Fibroblast of mammary gland (primary cell): ENCODE measurements at regions not wholly inside any gene's neighbourhood (a gene's known extent, or its start where the extent isn't known, plus 50 kb on each side); places are given as distances from the start of the nearest gene placed in this dataset.
A peak's percentile ranks its signal among the peaks of the same experiment; 100 is the strongest.
"Not testable (repeated sequence)": the region's sequence is repeated elsewhere in the genome, so short reads cannot be mapped to it uniquely, and the experiment has no call there.

Source experiments
- DNase-seq: peaks from one replicate; pipeline ENCODE4 v3.0.0-alpha.2; 2010; ENCODE audit warnings: low read depth
- H3K4me3 ChIP-seq: 2 replicates; pipeline ENCODE4 v1.5.1; 2011; ENCODE audit warnings: low read depth, mild to moderate bottlenecking, low read length, moderate library complexity; ENCODE audit not compliant: control insufficient read depth
- TF ChIP-seq, protein P1 (sequence below): conservative IDR thresholded peaks from 2 replicates; pipeline ENCODE4 v1.5.1; 2011; ENCODE audit warnings: low read depth, low read length, inconsistent platforms; ENCODE audit not compliant: control insufficient read depth, insufficient read depth

DNA sequence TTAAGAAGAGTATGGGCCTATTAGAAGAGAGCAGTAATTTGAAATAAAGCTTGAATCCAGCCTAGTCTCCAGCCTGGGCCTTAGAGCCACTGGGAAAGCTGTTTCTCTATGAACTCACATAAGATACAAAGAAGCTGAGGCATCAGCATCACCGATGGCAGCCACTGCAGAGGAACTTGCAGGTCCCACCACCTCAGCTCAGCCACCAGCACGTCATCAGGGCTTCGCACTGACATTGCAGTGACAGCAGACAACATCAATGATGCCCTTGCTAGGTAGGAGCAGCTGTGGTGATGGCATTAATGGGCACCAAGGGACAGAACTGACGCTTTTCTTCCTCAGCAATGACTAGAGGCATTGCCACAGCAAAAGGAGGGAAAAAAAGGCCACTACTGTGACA is 67.7 kb upstream of the CDC42EP3 start:
- H3K4me3 ChIP-seq = no peak overlapping the region
- TF ChIP-seq, protein P1, sequence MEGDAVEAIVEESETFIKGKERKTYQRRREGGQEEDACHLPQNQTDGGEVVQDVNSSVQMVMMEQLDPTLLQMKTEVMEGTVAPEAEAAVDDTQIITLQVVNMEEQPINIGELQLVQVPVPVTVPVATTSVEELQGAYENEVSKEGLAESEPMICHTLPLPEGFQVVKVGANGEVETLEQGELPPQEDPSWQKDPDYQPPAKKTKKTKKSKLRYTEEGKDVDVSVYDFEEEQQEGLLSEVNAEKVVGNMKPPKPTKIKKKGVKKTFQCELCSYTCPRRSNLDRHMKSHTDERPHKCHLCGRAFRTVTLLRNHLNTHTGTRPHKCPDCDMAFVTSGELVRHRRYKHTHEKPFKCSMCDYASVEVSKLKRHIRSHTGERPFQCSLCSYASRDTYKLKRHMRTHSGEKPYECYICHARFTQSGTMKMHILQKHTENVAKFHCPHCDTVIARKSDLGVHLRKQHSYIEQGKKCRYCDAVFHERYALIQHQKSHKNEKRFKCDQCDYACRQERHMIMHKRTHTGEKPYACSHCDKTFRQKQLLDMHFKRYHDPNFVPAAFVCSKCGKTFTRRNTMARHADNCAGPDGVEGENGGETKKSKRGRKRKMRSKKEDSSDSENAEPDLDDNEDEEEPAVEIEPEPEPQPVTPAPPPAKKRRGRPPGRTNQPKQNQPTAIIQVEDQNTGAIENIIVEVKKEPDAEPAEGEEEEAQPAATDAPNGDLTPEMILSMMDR = no peak

DNA sequence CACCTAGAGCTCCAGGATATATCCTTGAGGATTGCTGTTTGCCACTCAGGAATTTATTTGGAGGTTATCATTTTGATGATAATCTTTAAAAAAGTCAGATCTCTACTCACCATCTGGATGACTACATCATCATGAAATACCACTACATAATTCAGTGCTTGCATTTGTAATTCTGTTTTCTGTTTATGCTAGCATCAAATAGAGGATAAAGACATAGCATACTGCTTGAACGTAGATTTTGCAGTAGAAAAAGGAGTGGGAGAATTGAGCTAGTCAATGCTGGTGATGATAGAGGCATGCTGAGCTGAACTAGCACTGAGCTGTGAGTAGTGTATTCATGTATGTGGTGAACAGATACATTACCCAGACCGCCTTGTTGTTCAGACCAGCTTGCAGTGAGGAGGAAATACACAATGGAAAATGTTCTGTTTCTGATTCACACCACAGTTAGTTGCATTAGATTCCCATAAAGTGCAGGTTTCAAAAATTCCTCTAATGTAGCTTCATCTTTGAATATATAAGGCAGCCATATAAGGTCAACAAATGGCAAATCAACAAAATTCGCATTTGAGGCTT is 68.8 kb upstream of the CDC42EP3 start:
- peak; percentile 6 for DNase-seq

More for the DNA sequence above, 67.7 kb upstream of the CDC42EP3 start:
- DNase-seq = no peak

DNA sequence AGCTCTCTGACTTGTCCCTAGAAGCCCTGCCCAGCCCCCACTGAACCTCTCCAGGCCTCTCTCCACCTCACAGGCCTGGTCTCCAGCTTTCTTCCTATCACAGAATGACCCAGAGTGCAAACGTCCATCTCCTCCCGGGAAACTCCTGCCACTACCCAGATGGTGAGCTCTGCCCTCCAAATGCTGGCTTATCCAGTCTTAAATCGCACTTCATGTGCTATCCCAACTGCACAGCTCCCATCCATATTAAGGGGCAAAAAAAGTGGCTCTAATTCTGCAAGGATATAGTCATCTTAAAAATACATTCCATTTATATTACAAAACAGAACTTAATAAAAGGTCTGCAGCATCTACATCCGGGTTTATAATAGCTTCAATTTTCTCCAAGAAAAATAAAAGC is 70.8 kb upstream of the CDC42EP3 start:
- H3K4me3 ChIP-seq = no peak overlapping the region

More for the DNA sequence above, 68.8 kb upstream of the CDC42EP3 start:
- no peak overlapping the region for H3K4me3 ChIP-seq
- TF ChIP-seq, protein P1 = no peak

GRCh38 chr2:37744010-37744409 is 72.6 kb upstream of the CDC42EP3 start:
- DNase-seq = no peak
- H3K4me3 ChIP-seq = no peak overlapping the region
- TF ChIP-seq, protein P1 = no peak

More for the DNA sequence above, 70.8 kb upstream of the CDC42EP3 start:
- TF ChIP-seq, protein P1 = no peak
- peak; percentile 30 for DNase-seq

DNA sequence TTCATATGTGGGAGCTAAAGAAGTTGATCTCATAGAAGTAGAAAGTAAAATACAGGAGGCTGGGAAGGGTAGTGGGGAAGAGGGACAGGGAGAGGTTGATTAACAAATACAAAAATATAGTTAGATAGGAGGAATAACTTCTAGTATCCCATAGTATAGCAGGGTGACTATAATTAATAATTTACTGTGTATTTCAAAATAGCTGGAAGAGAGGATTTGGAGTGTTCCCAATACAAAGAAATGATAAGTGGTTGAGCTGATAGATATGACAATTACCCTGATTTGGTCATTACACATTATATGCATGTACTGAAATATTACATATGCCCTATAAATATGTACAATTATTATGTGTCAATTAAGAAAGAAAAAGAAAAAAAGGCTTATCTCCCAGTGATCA is 73.5 kb upstream of the CDC42EP3 start:
- not testable (repeated sequence) for H3K4me3 ChIP-seq, DNase-seq

GRCh38 chr2:37746011-37746410 is 74.6 kb upstream of the CDC42EP3 start:
- not testable (repeated sequence) for H3K4me3 ChIP-seq, DNase-seq

DNA sequence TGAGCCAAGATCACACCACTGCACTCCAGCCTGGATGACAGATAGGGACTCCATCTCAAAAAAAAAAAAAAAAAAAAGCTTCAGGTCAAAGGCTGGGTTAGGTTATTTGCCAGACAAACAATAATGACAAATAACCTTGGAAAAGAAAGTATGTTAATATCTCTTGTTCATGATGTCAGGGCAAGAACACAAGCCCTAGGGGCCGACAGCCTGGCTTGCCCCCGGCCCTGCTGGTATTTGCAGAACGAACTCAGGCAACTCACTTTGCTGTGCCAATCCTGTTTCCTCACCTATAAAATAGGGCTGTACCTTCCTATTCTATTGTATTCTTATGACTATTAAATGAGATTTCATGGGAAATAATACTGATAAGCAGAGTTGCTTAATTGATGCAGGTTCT is 75.4 kb upstream of the CDC42EP3 start:
- no peak overlapping the region for H3K4me3 ChIP-seq

More for the DNA sequence above, 75.4 kb upstream of the CDC42EP3 start:
- TF ChIP-seq, protein P1 = no peak
- no peak for DNase-seq
